Spleen (tissue), 7 donors: ENCODE measurements at regions not wholly inside any gene's neighbourhood (a gene's known extent, or its start where the extent isn't known, plus 50 kb on each side); places are given as distances from the start of the nearest gene placed in this dataset.

Experiments used
- CTCF ChIP-seq, 11 experiments: fragments of 200-600 bp in 7 of 11; fragments of 450-650 bp in 4 of 11; sonication (generic) in 4 of 11; IDR thresholded peaks in 8 of 11; conservative IDR thresholded peaks in 3 of 11; 1 replicate in 7 of 11; 2 replicates in 4 of 11; pipeline versions ENCODE4 v1.4.0 to v1.8.0; 2016 to 2021; ENCODE audit warnings: antibody characterized with exemption in 11 of 11, inconsistent platforms in 4 of 11, mild to moderate bottlenecking in 1 of 11
- POLR2A ChIP-seq, 3 donors: fragments of 450-650 bp; IDR thresholded peaks; one replicate each; pipeline ENCODE4 v1.5.1; 2017; ENCODE audit warnings: antibody characterized with exemption in 3 of 3, mild to moderate bottlenecking in 1 of 3
- POLR2AphosphoS5 ChIP-seq, 3 donors: sonication (generic); formaldehyde crosslinking; IDR thresholded peaks; one replicate each; pipeline ENCODE4 v1.5.1; 2017; ENCODE audit warnings: antibody characterized with exemption in 3 of 3
- donor health status: DM: no; HTN: no; CAD: no; lungs with moderate emphysema.
- donor health status: DM: no; HTN: no; CAD: no.
- donor health status: DM: no; HTN: no; CAD: no.

GRCh38 chr5:56506211-56506965 lies 273.3 kb upstream of the ANKRD55 start:
- TF ChIP-seq POLR2A (IDR thresholded peaks at IDR 0.05) (no peak), CTCF (IDR thresholded peaks at IDR 0.05 in 8 of 11, conservative IDR thresholded peaks at IDR 0.05 in 3 of 11) (no peak), POLR2AphosphoS5 (IDR thresholded peaks at IDR 0.05) (no peak)
